Stimulated activated CD8-positive, alpha-beta memory T cell treated with anti-CD3 and anti-CD28 coated beads, Interleukin-15, amount 100 ng/mL, for 48 hours (primary cell): ENCODE measurements at regions not wholly inside any gene's neighbourhood (a gene's known extent, or its start where the extent isn't known, plus 50 kb on each side); places are given as distances from the start of the nearest gene placed in this dataset.

ENCODE experiments used
- DNase-seq, 2 donors: peaks; one replicate each; pipeline ENCODE4 v3.0.0-alpha.2; 2020; ENCODE audit warnings: low read depth in 2 of 2

GRCh38 chr11:29782447-29782846, 234.4 kb downstream of the KCNA4 start:
- DNase-seq = no peak

- DNase-seq = no peak
These were observed 235.6 kb downstream of the KCNA4 start for GRCh38 chr11:29781268-29781667.

- no peak for DNase-seq
These were observed 236.1 kb downstream of the KCNA4 start for GRCh38 chr11:29780756-29781155.

- DNase-seq = no peak
These were observed 243.1 kb downstream of the KCNA4 start for GRCh38 chr11:29773656-29774264.

- DNase-seq = no peak
These were observed 260.0 kb downstream of the KCNA4 start for GRCh38 chr11:29756871-29757270.

- DNase-seq = no peak
These were observed 261.4 kb downstream of the KCNA4 start for GRCh38 chr11:29755474-29755873.

- DNase-seq = no peak
These were observed 265.2 kb downstream of the KCNA4 start for GRCh38 chr11:29751618-29752017.

GRCh38 chr11:29750392-29750791, 266.4 kb downstream of the KCNA4 start:
- no peak for DNase-seq

GRCh38 chr11:29734287-29734686, 282.5 kb downstream of the KCNA4 start:
- no peak for DNase-seq

GRCh38 chr11:29713831-29714320, 303.0 kb downstream of the KCNA4 start:
- no peak for DNase-seq

- DNase-seq = no peak
These were observed 304.2 kb downstream of the KCNA4 start for GRCh38 chr11:29712616-29713015.

GRCh38 chr11:29707924-29708323, 308.9 kb downstream of the KCNA4 start:
- no peak for DNase-seq

GRCh38 chr11:29685361-29685760, 331.5 kb downstream of the KCNA4 start:
- DNase-seq = no peak

GRCh38 chr11:29682856-29683255, 334.0 kb downstream of the KCNA4 start:
- DNase-seq = no peak

- no peak for DNase-seq
These were observed 336.8 kb downstream of the KCNA4 start for GRCh38 chr11:29679996-29680395.

- DNase-seq = no peak
These were observed 339.8 kb downstream of the KCNA4 start for GRCh38 chr11:29676993-29677392.

GRCh38 chr11:29669310-29669709, 347.5 kb downstream of the KCNA4 start:
- DNase-seq = no peak

GRCh38 chr11:29657709-29658108, 359.1 kb downstream of the KCNA4 start:
- DNase-seq = no peak

- no peak for DNase-seq
These were observed 360.2 kb downstream of the KCNA4 start for GRCh38 chr11:29656597-29656996.

- no peak for DNase-seq
These were observed 371.5 kb downstream of the KCNA4 start for GRCh38 chr11:29645373-29645772.

GRCh38 chr11:29641201-29641600, 375.6 kb downstream of the KCNA4 start:
- no peak for DNase-seq

GRCh38 chr11:29634744-29635143, 382.1 kb downstream of the KCNA4 start:
- DNase-seq = no peak

GRCh38 chr11:29634244-29634643, 382.6 kb downstream of the KCNA4 start:
- DNase-seq = no peak

GRCh38 chr11:29629286-29629685, 387.5 kb downstream of the KCNA4 start:
- DNase-seq = no peak
